Kidney tubule cell (primary cell): ENCODE measurements at regions not wholly inside any gene's neighbourhood (a gene's known extent, or its start where the extent isn't known, plus 50 kb on each side); places are given as distances from the start of the nearest gene placed in this dataset.
A peak's percentile ranks its signal among the peaks of the same experiment; 100 is the strongest.
"Not testable (repeated sequence)": the region's sequence is repeated elsewhere in the genome, so short reads cannot be mapped to it uniquely, and the experiment has no call there.

Source experiments
- DNase-seq: peaks from one replicate; pipeline ENCODE4 v3.0.0-alpha.2; 2018; ENCODE audit warnings: low spot score

DNA sequence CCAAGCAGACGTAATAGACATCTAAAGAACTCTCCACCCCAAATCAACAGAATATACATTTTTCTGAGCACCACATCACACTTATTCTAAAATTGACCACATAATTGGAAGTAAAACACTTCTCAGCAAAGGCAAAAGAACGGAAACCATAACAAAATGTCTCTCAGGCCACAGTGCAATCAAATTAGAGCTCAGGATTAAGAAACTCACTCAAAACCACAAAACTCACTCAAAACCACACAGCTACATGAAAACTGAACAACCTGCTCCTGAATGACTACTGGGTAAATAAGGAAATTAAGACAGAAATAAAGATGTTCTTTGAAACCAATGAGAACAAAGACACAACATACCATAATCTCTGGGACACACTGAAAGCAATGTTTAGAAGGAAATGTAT, 1879.4 kb upstream of the CELF4 start:
- DNase-seq, result not testable (repeated sequence)

GRCh38 chr18:39441648-39442047, 1876.0 kb upstream of the CELF4 start:
- DNase-seq, result no peak

DNA sequence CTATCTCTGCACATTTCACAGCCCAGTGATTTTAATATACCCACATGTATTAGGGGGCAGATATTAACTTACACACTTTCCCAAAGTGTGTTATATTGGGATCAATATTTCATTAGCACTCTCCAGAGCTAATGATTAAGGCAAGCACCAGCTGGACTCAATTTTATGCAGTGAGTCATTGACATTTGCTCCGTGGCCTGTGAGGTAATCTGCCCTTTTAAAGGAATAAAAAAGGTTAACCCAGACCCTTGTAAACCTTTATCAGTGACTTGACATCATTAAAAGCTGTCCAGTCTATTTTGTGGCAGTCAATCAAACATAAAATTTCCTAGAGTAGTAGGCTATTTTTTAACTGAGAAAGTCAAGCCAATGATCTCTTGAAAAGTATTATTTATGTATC, 1870.4 kb upstream of the CELF4 start:
- peak; percentile 52 for DNase-seq

DNA sequence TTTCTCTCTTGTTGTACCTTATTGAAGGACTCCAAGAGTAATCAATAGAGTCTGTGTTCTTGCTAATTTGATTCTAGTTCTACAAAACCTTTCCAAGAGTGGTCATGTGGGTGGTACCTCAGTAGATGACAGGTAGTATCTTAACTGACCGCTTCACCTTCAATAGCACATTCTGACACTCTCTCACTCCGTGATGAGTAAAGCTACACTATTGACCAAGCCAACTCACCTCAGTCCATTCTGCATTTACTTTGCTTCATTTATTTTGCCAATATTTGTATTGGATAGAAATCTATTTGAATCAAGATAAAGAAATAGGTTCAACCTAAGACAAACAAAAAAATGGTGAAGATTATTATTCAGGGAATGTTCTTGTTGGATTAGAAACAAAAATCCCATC, 1869.6 kb upstream of the CELF4 start:
- no peak for DNase-seq

DNA sequence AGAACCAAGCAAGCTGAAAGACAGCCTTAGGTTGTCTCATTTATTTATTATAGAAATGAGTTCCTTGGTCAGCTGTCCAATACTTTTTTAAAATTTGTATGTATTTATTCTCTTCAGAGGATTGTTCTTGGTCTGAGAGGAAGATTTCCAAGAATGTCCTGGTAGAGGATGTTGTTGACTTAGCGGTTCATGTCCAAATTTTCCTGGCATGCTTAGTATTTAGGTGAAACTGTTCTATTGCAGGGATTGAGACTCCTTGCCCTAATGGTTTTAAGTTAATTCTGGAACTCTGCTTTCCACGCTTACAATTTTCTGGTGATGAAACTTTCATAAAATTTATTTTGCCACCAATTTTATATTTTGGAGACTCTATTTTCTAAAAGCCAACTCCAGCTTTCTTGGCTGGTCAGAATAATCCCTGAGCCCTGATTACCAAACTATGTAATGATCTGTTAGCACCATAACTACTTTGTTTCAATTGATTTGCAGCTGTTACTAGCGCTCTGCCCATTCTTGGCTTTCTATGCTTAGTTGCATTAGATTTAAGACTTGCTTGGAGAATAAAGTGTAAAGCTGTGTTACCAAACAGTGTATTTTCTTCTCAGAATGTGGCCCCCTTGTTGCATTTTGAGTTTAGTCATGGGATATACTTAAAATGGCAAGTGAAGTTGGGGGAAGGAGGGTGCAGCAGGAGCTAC, 1868.8 kb upstream of the CELF4 start:
- DNase-seq, result no peak

- DNase-seq, result no peak
Measured at GRCh38 chr18:39425172-39425850, 1859.7 kb upstream of the CELF4 start.

GRCh38 chr18:39424261-39424660, 1858.7 kb upstream of the CELF4 start:
- no peak for DNase-seq

DNA sequence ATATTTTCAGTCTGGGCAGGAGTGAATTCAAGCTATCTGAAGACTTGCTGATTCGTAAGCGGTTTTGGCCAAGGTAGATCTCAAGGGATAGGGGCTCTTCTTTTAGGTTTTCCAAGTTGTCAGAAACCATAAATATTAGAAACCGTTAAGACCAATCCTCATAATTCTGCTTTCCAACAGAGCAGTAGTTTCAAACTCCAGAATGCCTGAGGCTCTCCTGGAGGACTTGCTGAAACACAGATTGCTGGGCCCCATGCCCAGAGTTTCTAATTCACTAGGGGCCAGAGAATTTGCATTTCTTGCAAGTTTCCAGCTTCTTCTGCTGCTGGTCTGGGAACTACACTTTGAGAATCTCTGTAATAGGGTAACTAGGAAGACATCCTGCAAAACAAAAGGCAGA, 1855.7 kb upstream of the CELF4 start:
- no peak for DNase-seq

- no peak for DNase-seq
Measured at GRCh38 chr18:39419315-39419714, 1853.7 kb upstream of the CELF4 start.

- DNase-seq, result peak; percentile 17
Measured at GRCh38 chr18:39415471-39415870, 1849.9 kb upstream of the CELF4 start.

- DNase-seq, result peak; percentile 75
Measured at GRCh38 chr18:39414009-39414700, 1848.6 kb upstream of the CELF4 start.

DNA sequence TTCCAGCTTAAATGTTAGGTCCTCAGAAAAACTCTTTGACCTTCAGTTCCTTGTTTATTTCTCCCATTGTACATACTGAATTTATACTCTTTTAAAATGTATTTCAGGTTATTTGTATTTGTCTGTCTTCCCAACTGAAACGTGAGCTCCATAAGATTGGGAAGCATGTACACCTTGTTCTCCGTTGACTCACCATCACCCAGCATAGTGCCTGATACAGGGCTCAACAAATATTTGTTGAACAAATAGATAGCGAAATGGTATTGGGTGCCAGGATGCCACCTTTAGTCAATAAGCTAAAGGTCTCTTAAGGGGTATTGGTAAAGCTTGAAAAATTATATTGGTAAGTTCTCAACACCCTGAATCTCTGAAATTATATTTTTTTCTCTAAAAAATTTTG, 1841.3 kb upstream of the CELF4 start:
- DNase-seq, result no peak

- no peak for DNase-seq
Measured at GRCh38 chr18:39403121-39403520, 1837.5 kb upstream of the CELF4 start.

DNA sequence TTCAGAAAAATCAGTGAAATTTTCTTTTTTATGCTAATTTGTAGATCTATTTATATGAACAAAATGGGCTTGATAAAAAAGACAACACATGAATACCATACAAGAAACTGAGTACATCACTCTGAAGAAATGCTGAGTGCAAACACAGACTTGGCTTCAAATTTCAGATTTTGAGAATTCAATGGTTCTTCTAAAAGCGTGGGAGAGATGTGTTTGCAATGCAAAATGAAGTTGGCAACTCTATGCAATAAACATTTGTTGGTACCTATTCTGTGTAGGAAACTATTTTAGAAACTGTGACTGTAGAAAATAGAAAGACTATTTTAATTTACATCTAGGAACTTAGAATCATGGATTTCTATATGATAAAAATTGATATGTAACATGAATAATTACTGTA, 1834.1 kb upstream of the CELF4 start:
- no peak for DNase-seq

GRCh38 chr18:39396168-39396567, 1830.6 kb upstream of the CELF4 start:
- DNase-seq, result no peak

- DNase-seq, result no peak
Measured at GRCh38 chr18:39389800-39390379, 1824.3 kb upstream of the CELF4 start.

GRCh38 chr18:39380866-39381265, 1815.3 kb upstream of the CELF4 start:
- no peak for DNase-seq

DNA sequence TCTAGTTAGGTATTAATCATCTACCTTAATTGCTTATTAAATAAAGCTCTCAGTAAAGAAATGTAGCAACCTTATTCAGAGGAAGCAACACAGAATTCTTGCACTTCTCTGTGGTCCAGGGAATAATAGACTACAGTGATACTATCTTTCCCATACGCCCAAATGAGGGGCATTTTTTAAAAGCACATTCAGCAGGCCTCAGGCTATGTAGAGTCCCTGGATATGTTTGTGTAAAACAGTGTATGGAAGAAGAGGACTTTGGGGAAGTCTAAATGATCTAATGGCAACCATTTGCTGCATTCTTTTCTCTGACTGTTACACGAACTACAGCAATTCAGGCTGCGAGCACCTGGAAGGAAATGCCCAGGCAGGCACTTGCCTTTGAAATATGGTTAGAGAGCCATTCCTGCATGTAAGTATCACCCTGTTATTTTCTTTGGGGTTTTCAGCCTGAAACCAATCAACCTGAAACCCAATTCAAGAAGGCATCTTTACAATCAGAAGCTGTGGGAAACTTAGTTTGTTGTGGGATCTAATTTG, 1814.7 kb upstream of the CELF4 start:
- no peak for DNase-seq

- no peak for DNase-seq
Measured at GRCh38 chr18:39375066-39375465, 1809.5 kb upstream of the CELF4 start.

DNA sequence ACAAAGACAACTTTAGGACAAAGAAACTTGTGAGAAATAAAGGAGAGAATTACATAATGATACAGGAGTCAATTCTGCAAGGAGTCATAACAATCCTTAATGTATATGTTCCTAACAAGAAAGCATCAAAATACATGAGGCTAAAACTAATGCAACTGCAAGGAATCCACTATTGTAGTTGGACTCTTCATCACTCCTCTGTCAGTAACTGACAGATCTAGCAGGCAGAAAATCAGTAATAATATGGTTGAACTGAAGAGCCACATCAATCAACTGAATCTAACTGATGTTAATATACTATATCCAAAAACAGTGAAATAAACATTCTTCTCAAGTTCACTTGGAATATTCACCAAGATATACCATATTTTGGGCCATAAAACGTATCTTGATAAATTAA, 1806.4 kb upstream of the CELF4 start:
- no peak for DNase-seq

GRCh38 chr18:39366656-39367055, 1801.1 kb upstream of the CELF4 start:
- DNase-seq, result no peak

GRCh38 chr18:39365836-39366485, 1800.4 kb upstream of the CELF4 start:
- DNase-seq, result no peak
